DOHH2 (cell line): ENCODE measurements at regions not wholly inside any gene's neighbourhood (a gene's known extent, or its start where the extent isn't known, plus 50 kb on each side); places are given as distances from the start of the nearest gene placed in this dataset.

Experiments
- H3F3A ChIP-seq: fragments of 200-600 bp; sonication (generic), shearing (Covaris generic); 2 replicates; pipeline ENCODE4 v1.6.0; 2016; ENCODE audit warnings: antibody characterized with exemption, mild to moderate bottlenecking; ENCODE audit not compliant: control insufficient read depth, insufficient read depth
- H3K27ac ChIP-seq: fragments of 200-600 bp; sonication (generic); 2 replicates; pipeline ENCODE4 v1.5.1; 2014; ENCODE audit warnings: low read depth, mild to moderate bottlenecking, low read length, moderate library complexity
- H3K27me3 ChIP-seq: fragments of 200-600 bp; sonication (generic); 2 replicates; pipeline ENCODE4 v1.6.1; 2014; ENCODE audit warnings: mild to moderate bottlenecking, low read length, mixed read lengths; ENCODE audit not compliant: control insufficient read depth
- H3K36me3 ChIP-seq: fragments of 200-600 bp; sonication (generic); 2 replicates; pipeline ENCODE4 v1.6.1; 2014; ENCODE audit warnings: mild to moderate bottlenecking, low read length, moderate library complexity, mixed read lengths; ENCODE audit not compliant: control insufficient read depth
- H3K4me1 ChIP-seq: fragments of 200-600 bp; sonication (generic); 2 replicates; pipeline ENCODE4 v1.6.1; 2014; ENCODE audit warnings: mild to moderate bottlenecking, low read length, mixed read lengths; ENCODE audit not compliant: control insufficient read depth
- H3K4me2 ChIP-seq: fragments of 200-600 bp; sonication (generic); 2 replicates; pipeline ENCODE4 v1.6.0; 2014; ENCODE audit warnings: mild to moderate bottlenecking, low read length, moderate library complexity
- H3K4me3 ChIP-seq: fragments of 200-600 bp; sonication (generic); 2 replicates; pipeline ENCODE4 v1.5.1; 2014; ENCODE audit warnings: mild to moderate bottlenecking, low read length, mixed read lengths
- H3K79me2 ChIP-seq: fragments of 200-600 bp; sonication (generic); 2 replicates; pipeline ENCODE4 v1.6.1; 2014; ENCODE audit warnings: mild to moderate bottlenecking, low read length, mixed read lengths; ENCODE audit not compliant: control insufficient read depth
- H3K9me2 ChIP-seq: fragments of 200-600 bp; sonication (generic); replicated peaks from 2 replicates; pipeline ENCODE4 v1.6.1; 2014; ENCODE audit warnings: mild to moderate bottlenecking, low read length, mixed read lengths; ENCODE audit not compliant: control insufficient read depth
- H3K9me3 ChIP-seq: fragments of 200-600 bp; sonication (generic); 2 replicates; pipeline ENCODE4 v1.6.1; 2014; ENCODE audit warnings: antibody characterized with exemption, low read length, mixed read lengths; ENCODE audit not compliant: control insufficient read depth, insufficient read depth
- H4K20me1 ChIP-seq: fragments of 200-600 bp; sonication (generic); 2 replicates; pipeline ENCODE4 v1.6.0; 2014; ENCODE audit warnings: low read depth, mild to moderate bottlenecking, antibody characterized with exemption, low read length, moderate library complexity; ENCODE audit not compliant: control insufficient read depth, insufficient read depth
- CTCF ChIP-seq: fragments of 200-600 bp; sonication (generic); IDR thresholded peaks from one replicate; pipeline ENCODE4 v1.5.1; 2014; ENCODE audit warnings: antibody characterized with exemption, mild to moderate bottlenecking, low read depth, low read length; ENCODE audit not compliant: poor library complexity, severe bottlenecking
- EZH2phosphoT487 ChIP-seq: fragments of 200-600 bp; sonication (generic); IDR thresholded peaks from 2 replicates; pipeline ENCODE4 v1.6.1; 2017; ENCODE audit warnings: borderline replicate concordance, mild to moderate bottlenecking, antibody characterized with exemption, low read length, moderate library complexity, mixed read lengths

GRCh38 chr13:73580513-73581267 lies 521.9 kb downstream of the KLF5 start:
- Histone ChIP-seq H3F3A (no peaks in the 10 kb centered on the region), H3K79me2 (no peaks in the 10 kb centered on the region), H3K4me3 (no peak overlapping the region), H3K36me3 (no peaks in the 10 kb centered on the region), H3K27me3 (no peaks in the 10 kb centered on the region), H3K9me3 (no peaks in the 10 kb centered on the region), H3K4me2 (no peak overlapping the region), H3K9me2 (no peaks in the 10 kb centered on the region), H4K20me1 (no peaks in the 10 kb centered on the region), H3K27ac (no peak overlapping the region), H3K4me1 (no peaks in the 10 kb centered on the region)
- no peak for TF ChIP-seq EZH2phosphoT487
- no peak for TF ChIP-seq CTCF

- Histone ChIP-seq H3K27ac (no peak overlapping the region), H3K79me2 (no peaks in the 10 kb centered on the region), H4K20me1 (no peaks in the 10 kb centered on the region), H3K36me3 (no peaks in the 10 kb centered on the region), H3K9me3 (no peaks in the 10 kb centered on the region), H3K4me3 (no peak overlapping the region), H3K4me2 (no peak overlapping the region), H3K9me2 (no peaks in the 10 kb centered on the region), H3K27me3 (no peaks in the 10 kb centered on the region), H3F3A (no peaks in the 10 kb centered on the region), H3K4me1 (no peaks in the 10 kb centered on the region)
- TF ChIP-seq EZH2phosphoT487 (no peak), CTCF (no peak)
These were observed 520.9 kb downstream of the KLF5 start for GRCh38 chr13:73579574-73580274.

- no peaks in the 10 kb centered on the region for H4K20me1 ChIP-seq
- H3K4me1 ChIP-seq, result no peaks in the 10 kb centered on the region
- H3K36me3 ChIP-seq, result no peaks in the 10 kb centered on the region
- no peak for TF ChIP-seq EZH2phosphoT487
- no peak for TF ChIP-seq CTCF
- H3K27ac ChIP-seq, result no peak overlapping the region
- H3K4me3 ChIP-seq, result no peak overlapping the region
- H3K4me2 ChIP-seq, result no peak overlapping the region
- no peaks in the 10 kb centered on the region for H3F3A ChIP-seq
- no peaks in the 10 kb centered on the region for H3K9me2 ChIP-seq
- no peaks in the 10 kb centered on the region for H3K9me3 ChIP-seq
- no peaks in the 10 kb centered on the region for H3K27me3 ChIP-seq
- H3K79me2 ChIP-seq, result no peaks in the 10 kb centered on the region
These were observed 519.6 kb downstream of the KLF5 start for GRCh38 chr13:73578251-73578875.
